Stimulated activated naive CD8-positive, alpha-beta T cell treated with anti-CD3 and anti-CD28 coated beads, Interleukin-15, amount 100 ng/mL, for 72 hours (primary cell): ENCODE measurements at regions not wholly inside any gene's neighbourhood (a gene's known extent, or its start where the extent isn't known, plus 50 kb on each side); places are given as distances from the start of the nearest gene placed in this dataset.
A peak's percentile ranks its signal among the peaks of the same experiment; 100 is the strongest.

Experiments
- ATAC-seq: fragments of 150-1000 bp; cut with Tn5 transposase; 2 replicates; pipeline ENCODE4 v1.10.0; 2021; ENCODE audit warnings: mild to moderate bottlenecking, moderate library complexity
- DNase-seq, 2 donors: peaks; one replicate each; pipeline ENCODE4 v3.0.0; 2021 to 2022
- H3K27ac Mint-ChIP-seq, 2 donors: one replicate each; pipeline ENCODE4 v1.8.0; 2022; ENCODE audit warnings: mild to moderate bottlenecking in 2 of 2, mixed read lengths in 2 of 2, moderate library complexity in 2 of 2
- H3K27me3 Mint-ChIP-seq: one replicate; pipeline ENCODE4 v1.8.0; 2022; ENCODE audit warnings: mixed read lengths
- H3K4me1 Mint-ChIP-seq: one replicate; pipeline ENCODE4 v1.8.0; 2022; ENCODE audit warnings: mild to moderate bottlenecking, mixed read lengths
- H3K4me3 Mint-ChIP-seq, 2 donors: one replicate each; pipeline ENCODE4 v1.8.0; 2022; ENCODE audit warnings: mild to moderate bottlenecking in 2 of 2, mixed read lengths in 2 of 2, moderate library complexity in 1 of 2
- H3K9me3 Mint-ChIP-seq, 2 donors: one replicate each; pipeline ENCODE4 v1.8.0; 2022; ENCODE audit warnings: mixed read lengths in 2 of 2

DNA sequence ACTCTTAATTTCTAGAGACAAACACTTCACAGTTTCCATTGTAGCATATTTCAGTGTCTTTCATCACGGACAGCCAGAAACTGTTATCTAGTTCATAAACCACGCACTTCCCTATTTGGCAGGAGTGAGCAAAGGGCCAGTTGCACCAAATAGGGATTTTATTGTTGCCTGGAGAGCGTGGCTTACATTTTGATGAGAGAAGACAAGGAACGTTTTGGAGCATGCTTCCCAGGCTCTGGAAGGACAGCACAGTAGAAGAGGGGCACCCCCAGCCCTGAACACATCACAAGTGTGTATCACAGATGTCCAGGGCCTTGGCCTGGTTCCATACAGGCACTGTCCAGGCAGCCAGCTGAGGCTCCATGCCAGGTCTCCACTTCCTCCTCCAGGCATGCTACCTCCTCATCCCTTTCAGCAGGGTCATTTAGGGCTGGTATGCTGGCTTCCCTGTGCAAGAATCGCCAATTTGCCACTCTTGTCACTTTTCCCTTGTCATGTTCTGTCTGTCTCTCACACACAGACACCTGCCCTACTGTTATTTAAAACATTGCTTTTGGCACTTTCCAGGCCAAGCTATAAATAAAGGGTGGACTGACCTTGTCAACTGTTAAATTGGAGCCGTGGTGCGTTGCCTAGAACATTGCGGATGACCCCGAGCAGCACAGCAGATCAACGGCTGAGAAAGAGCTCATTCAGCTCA, 235.0 kb upstream of the GMDS start:
- DNase-seq (no peak), ATAC-seq (no peak)
- H3K27ac Mint-ChIP-seq = no peak overlapping the region
- peaks cover 9 to 22% of the 10 kb centered on the region in 2 donors for H3K9me3 Mint-ChIP-seq
- peaks cover 23% of the 10 kb centered on the region for H3K27me3 Mint-ChIP-seq
- H3K4me3 Mint-ChIP-seq = no peak overlapping the region
- H3K4me1 Mint-ChIP-seq = no peaks in the 10 kb centered on the region

GRCh38 chr6:2478200-2478599, 232.8 kb upstream of the GMDS start:
- H3K27ac Mint-ChIP-seq = no peak overlapping the region
- ATAC-seq (no peak), DNase-seq (no peak)
- no peak overlapping the region for H3K4me3 Mint-ChIP-seq
- H3K27me3 Mint-ChIP-seq = peaks cover 23% of the 10 kb centered on the region
- H3K4me1 Mint-ChIP-seq = no peaks in the 10 kb centered on the region
- H3K9me3 Mint-ChIP-seq = peaks cover 9 to 16% of the 10 kb centered on the region in 2 donors

DNA sequence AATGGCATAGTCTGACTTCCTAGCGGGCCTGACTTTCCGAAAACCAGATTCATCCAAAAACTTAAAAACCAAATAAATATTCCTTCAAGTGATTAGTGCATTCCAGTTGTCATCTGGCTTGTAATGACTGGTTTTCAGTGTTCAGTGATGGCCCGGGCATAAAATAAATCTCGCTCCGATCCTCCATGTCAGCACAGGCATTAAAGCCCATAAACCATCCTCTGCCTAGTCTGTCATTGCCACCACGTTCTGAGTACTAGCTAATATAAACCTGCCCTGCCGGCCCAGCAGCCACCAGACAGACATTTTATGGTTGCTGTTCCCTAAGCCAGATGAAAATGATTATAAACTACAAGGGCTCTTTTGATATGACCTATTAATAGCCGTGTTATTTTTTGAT, 232.3 kb upstream of the GMDS start:
- H3K4me1 Mint-ChIP-seq = no peaks in the 10 kb centered on the region
- H3K27me3 Mint-ChIP-seq = peaks cover 24% of the 10 kb centered on the region
- H3K9me3 Mint-ChIP-seq = peaks cover 7 to 11% of the 10 kb centered on the region in 2 donors
- H3K27ac Mint-ChIP-seq = no peak overlapping the region
- no peak for ATAC-seq
- DNase-seq = no peak
- no peak overlapping the region for H3K4me3 Mint-ChIP-seq

- Mint-ChIP-seq H3K4me1 (no peaks in the 10 kb centered on the region), H3K9me3 (peaks cover 2 to 6% of the 10 kb centered on the region in 2 donors), H3K27me3 (peaks cover 28% of the 10 kb centered on the region), H3K27ac (no peak overlapping the region), H3K4me3 (no peak overlapping the region)
- DNase-seq (no peak), ATAC-seq (no peak)
These were observed 231.8 kb upstream of the GMDS start for GRCh38 chr6:2477250-2477649.

GRCh38 chr6:2476376-2476775, 231.0 kb upstream of the GMDS start:
- no peak overlapping the region for H3K27ac Mint-ChIP-seq
- no peaks in the 10 kb centered on the region for H3K4me1 Mint-ChIP-seq
- no peak for DNase-seq
- H3K9me3 Mint-ChIP-seq = no peaks in the 10 kb centered on the region
- peaks cover 30% of the 10 kb centered on the region for H3K27me3 Mint-ChIP-seq
- H3K4me3 Mint-ChIP-seq = no peak overlapping the region
- ATAC-seq = no peak

- H3K4me1 Mint-ChIP-seq = no peaks in the 10 kb centered on the region
- H3K27ac Mint-ChIP-seq = no peak overlapping the region
- no peaks in the 10 kb centered on the region for H3K9me3 Mint-ChIP-seq
- ATAC-seq = no peak
- H3K4me3 Mint-ChIP-seq = no peak overlapping the region
- H3K27me3 Mint-ChIP-seq = peaks cover 45% of the 10 kb centered on the region
- DNase-seq = no peak
These were observed 226.1 kb upstream of the GMDS start for GRCh38 chr6:2471472-2471871.

- Mint-ChIP-seq H3K9me3 (no peaks in the 10 kb centered on the region), H3K27me3 (peaks cover 49% of the 10 kb centered on the region), H3K27ac (no peak overlapping the region), H3K4me1 (no peaks in the 10 kb centered on the region), H3K4me3 (no peak overlapping the region)
- ATAC-seq = no peak
- no peak for DNase-seq
These were observed 224.0 kb upstream of the GMDS start for GRCh38 chr6:2469428-2469827.

DNA sequence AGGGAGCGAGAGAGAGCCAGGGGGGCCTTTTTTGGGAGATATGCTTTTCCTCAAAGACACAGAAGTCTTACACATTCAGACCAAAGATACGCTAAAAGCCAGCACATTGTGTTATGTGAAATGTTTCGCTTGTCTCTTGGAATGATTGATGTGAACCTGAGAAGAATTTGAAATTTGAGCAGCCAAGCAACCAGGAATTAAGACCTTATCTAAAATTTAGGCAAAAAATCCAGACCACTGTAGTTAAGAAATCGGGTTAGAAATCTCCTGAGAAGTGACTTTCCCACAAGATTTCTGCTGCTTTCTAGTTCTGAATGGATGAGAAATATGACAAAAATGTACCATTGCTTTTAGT, 223.2 kb upstream of the GMDS start:
- H3K27me3 Mint-ChIP-seq = peaks cover 49% of the 10 kb centered on the region
- no peak overlapping the region for H3K4me3 Mint-ChIP-seq
- DNase-seq (no peak), ATAC-seq (no peak)
- H3K27ac Mint-ChIP-seq = no peak overlapping the region
- no peaks in the 10 kb centered on the region for H3K9me3 Mint-ChIP-seq
- H3K4me1 Mint-ChIP-seq = no peaks in the 10 kb centered on the region

GRCh38 chr6:2467929-2468600, 222.7 kb upstream of the GMDS start:
- Mint-ChIP-seq H3K9me3 (no peaks in the 10 kb centered on the region), H3K4me3 (no peak overlapping the region), H3K27me3 (peaks cover 49% of the 10 kb centered on the region), H3K27ac (no peak overlapping the region), H3K4me1 (no peaks in the 10 kb centered on the region)
- DNase-seq (no peak), ATAC-seq (no peak)

- no peak overlapping the region for H3K4me3 Mint-ChIP-seq
- H3K27me3 Mint-ChIP-seq = peaks cover 42% of the 10 kb centered on the region
- H3K4me1 Mint-ChIP-seq = no peaks in the 10 kb centered on the region
- no peak overlapping the region for H3K27ac Mint-ChIP-seq
- DNase-seq = no peak
- ATAC-seq = no peak
- H3K9me3 Mint-ChIP-seq = no peaks in the 10 kb centered on the region
These were observed 219.9 kb upstream of the GMDS start for GRCh38 chr6:2465336-2465735.

DNA sequence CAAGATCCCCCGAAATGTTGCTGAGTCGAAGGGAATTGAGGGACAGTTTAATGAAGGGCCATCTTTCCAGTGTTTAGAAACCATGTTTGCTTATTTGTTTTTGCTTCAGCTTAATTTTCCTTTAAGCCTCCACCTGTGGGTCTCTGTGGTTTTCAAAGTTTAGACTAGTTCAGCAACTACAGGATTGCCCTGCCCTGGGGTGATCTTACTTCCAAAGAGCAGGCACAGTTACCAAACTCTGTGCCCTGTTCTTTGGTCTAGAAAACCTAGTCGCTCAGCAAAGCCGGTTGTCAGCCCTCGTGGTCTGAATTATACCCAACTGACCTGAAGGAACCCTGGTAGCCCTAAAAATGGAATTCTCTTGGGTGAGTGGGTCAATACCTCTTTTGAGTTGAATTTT, 219.2 kb upstream of the GMDS start:
- Mint-ChIP-seq H3K27ac (no peak overlapping the region), H3K4me3 (no peak overlapping the region), H3K9me3 (no peaks in the 10 kb centered on the region), H3K27me3 (peaks cover 40% of the 10 kb centered on the region), H3K4me1 (no peaks in the 10 kb centered on the region)
- ATAC-seq = no peak
- no peak for DNase-seq

DNA sequence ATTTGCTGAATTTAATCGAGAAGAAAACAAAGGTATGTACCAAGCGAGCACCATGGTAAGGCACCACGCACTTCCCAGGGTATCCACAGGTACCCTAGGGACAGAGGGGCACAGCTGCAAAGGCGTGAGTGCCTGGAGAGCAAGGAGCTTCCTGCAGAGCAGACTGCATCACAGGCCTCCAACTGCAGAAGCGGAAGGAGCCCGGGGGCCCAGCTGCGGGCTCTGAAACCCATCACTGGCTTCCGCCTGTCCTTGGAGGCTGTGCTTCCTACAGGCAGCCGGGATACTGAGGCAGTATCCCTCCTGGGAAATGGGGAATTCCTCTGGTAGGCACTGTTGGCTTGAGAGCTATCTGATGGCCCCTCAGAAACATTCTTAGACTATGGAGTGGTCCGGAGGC, 217.4 kb upstream of the GMDS start:
- peak overlapping the region in 1 of 2 donors; percentile 54 for H3K27ac Mint-ChIP-seq
- no peaks in the 10 kb centered on the region for H3K9me3 Mint-ChIP-seq
- H3K4me1 Mint-ChIP-seq = no peaks in the 10 kb centered on the region

DNA sequence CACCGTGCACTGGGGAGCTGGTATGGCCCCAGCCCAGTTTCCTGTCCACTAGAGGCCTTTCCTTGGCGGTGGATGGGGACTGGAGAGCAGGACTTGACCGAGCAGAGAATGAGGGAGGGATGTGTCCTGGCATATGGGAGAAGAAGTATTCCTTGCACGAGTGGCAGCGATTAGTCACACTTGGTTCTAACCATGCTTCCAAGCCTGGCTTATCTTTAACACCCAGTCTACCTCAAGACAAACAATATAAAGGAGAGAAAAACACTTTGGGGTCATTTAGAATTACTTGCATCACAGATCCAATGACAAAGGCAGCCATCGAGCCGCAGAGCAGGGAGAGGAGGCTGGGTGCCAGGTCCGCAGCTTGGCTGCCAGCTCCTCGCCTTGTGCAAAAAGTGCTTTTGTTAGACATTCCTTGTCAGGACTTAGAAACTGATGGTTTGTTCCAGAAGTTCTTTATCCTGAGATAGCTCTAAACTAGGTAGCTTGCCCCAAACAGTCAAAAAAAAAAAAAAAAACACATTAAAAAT, 214.9 kb upstream of the GMDS start:
- H3K4me3 Mint-ChIP-seq = no peak overlapping the region
- H3K9me3 Mint-ChIP-seq = no peaks in the 10 kb centered on the region
- no peak overlapping the region for H3K27ac Mint-ChIP-seq

More for the DNA sequence above, 217.4 kb upstream of the GMDS start:
- H3K27me3 Mint-ChIP-seq = peaks cover 24% of the 10 kb centered on the region
- DNase-seq = no peak
- H3K4me3 Mint-ChIP-seq = no peak overlapping the region
- no peak for ATAC-seq

DNA sequence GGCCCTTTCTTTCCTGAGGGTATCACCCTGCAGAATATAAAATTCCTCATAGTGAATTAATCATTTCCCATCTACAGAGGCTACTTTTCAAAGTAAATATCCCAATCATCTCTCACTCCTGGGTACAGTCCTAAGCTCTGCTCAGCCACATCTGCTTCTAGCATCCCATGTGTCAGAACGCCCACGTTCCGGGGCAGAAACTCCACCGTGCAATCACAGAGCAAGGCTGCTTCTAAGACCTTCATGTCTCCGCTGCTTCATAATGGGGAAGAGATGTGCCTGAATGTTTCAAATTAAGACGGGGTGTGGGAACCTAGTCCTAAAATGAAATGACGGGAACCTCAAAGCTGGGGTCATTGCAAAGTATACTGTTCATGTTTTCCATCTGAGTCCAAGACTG, 208.8 kb upstream of the GMDS start:
- H3K4me1 Mint-ChIP-seq = no peaks in the 10 kb centered on the region
- DNase-seq (no peak), ATAC-seq (no peak)
- H3K4me3 Mint-ChIP-seq = no peak overlapping the region
- H3K27me3 Mint-ChIP-seq = no peaks in the 10 kb centered on the region
- no peak overlapping the region for H3K27ac Mint-ChIP-seq
- H3K9me3 Mint-ChIP-seq = no peaks in the 10 kb centered on the region

More for the DNA sequence above, 214.9 kb upstream of the GMDS start:
- no peak for DNase-seq
- ATAC-seq = no peak
- Mint-ChIP-seq H3K27me3 (peaks cover 7% of the 10 kb centered on the region), H3K4me1 (no peaks in the 10 kb centered on the region)

DNA sequence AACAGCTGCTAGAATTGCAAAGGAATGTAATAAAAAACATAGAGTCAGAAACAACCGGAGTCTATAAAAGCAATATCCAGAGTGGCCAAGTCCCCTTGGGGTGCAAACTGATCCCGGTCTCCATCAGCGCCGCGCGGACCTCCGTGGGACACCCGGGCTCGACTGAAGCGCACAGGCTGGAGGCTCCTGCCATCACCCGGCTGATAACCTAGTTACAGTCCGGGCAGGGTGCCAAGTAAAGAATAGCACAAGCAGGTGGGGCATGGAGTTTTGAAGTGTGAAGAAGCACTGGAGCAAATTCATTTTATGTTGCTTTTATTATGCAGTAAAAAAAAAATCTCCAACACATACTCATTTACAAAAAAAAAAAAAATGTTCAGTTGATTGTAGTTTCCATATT, 205.1 kb upstream of the GMDS start:
- Mint-ChIP-seq H3K9me3 (no peaks in the 10 kb centered on the region), H3K4me1 (peaks cover 7% of the 10 kb centered on the region), H3K27ac (peak overlapping the region in 1 of 2 donors; percentile 91), H3K27me3 (no peaks in the 10 kb centered on the region), H3K4me3 (no peak overlapping the region)
- ATAC-seq (no peak), DNase-seq (no peak)

DNA sequence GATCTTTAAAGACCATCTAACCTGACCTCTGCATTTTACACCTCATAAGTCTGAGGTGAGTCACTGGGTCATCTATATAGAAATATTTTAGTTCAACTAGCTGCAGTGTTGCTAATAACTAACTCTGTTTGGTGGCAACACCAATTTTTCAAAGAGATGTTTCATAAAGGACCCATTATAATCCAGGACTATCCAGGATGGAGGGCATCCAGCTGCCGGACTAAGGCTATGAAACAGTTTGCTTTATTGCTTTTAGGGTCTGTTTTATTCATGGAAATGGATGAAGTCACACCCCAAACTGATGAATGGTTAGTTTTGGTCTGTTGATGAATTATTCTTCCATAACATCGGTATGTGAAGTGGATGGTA, 204.2 kb upstream of the GMDS start:
- no peak for ATAC-seq
- H3K9me3 Mint-ChIP-seq = no peaks in the 10 kb centered on the region
- H3K27me3 Mint-ChIP-seq = no peaks in the 10 kb centered on the region
- no peak overlapping the region for H3K27ac Mint-ChIP-seq
- peaks cover 7% of the 10 kb centered on the region for H3K4me1 Mint-ChIP-seq
- H3K4me3 Mint-ChIP-seq = no peak overlapping the region
- DNase-seq = no peak
